Left lung (tissue), 4 donors: ENCODE measurements at regions not wholly inside any gene's neighbourhood (a gene's known extent, or its start where the extent isn't known, plus 50 kb on each side); places are given as distances from the start of the nearest gene placed in this dataset.

Experiments
- ATAC-seq: fragments of 200-7000 bp; cut with Tn5 transposase; one replicate; pipeline ENCODE4 v1.9.1; 2020; ENCODE audit warnings: moderate library complexity
- DNase-seq, 4 donors: peaks; one replicate each; pipeline ENCODE4 v3.0.0-alpha.2; 2013 to 2020
- H3K27ac ChIP-seq, 2 donors: fragments of 200-600 bp; sonication (generic) in 1 of 2; one replicate each; pipeline versions ENCODE4 v1.5.0 to v1.8.0; 2020 to 2021
- H3K27me3 ChIP-seq, 2 donors: fragments of 200-600 bp; sonication (generic) in 1 of 2; one replicate each; pipeline versions ENCODE4 v1.5.0 to v1.8.0; 2020 to 2021
- H3K36me3 ChIP-seq, 2 donors: fragments of 200-600 bp; sonication (generic) in 1 of 2; one replicate each; pipeline versions ENCODE4 v1.5.0 to v1.8.0; 2020 to 2021
- H3K4me1 ChIP-seq, 2 donors: fragments of 200-600 bp; one replicate each; pipeline ENCODE4 v1.8.0; 2021
- H3K4me3 ChIP-seq, 2 donors: fragments of 200-600 bp; sonication (generic) in 1 of 2; one replicate each; pipeline versions ENCODE4 v1.5.0 to v1.8.0; 2020 to 2021; ENCODE audit warnings: mild to moderate bottlenecking in 1 of 2
- H3K9me3 ChIP-seq, 2 donors: fragments of 200-600 bp; sonication (generic) in 1 of 2; one replicate each; pipeline versions ENCODE4 v1.5.0 to v1.8.0; 2020 to 2021
- intact Hi-C, 2 donors: fragments of 100-400 bp; cut with DNase I; formaldehyde crosslinking; loops; one replicate each; pipeline versions ENCODE4 v1.11.2 to v1.14.2; 2022
- TF ChIP-seq, protein P1 (sequence below), 2 donors: fragments of 200-600 bp; sonication (generic) in 1 of 2; IDR thresholded peaks; one replicate each; pipeline versions ENCODE4 v1.5.0 to v1.8.0; 2021; ENCODE audit warnings: antibody characterized with exemption in 2 of 2
- donor health status: DM: no; HTN: yes; CAD: no.
- donor health status: DM: no; HTN: no; CAD: no.

DNA sequence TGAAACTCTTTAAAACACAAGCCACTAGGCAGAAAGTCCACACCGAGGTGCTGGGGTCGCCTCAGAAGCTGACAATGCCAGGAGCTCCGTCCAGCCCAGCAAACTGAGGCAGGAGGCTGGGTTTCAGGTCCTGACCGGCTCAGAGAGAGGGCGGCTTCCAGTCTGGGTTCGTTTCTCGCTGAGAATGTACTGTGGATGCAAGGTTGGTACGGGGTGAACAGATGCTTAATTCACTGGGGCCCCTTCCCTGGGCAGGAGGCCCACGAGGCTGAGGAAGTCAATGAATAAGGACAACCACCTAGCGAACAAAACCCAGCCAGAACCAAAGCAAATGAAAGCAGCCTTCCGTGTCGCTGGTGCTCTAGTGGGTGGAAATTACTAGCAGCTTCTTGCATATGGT lies 142.0 kb downstream of the RTP5 start:
- H3K4me3 ChIP-seq = no peak overlapping the region
- TF ChIP-seq, protein P1, sequence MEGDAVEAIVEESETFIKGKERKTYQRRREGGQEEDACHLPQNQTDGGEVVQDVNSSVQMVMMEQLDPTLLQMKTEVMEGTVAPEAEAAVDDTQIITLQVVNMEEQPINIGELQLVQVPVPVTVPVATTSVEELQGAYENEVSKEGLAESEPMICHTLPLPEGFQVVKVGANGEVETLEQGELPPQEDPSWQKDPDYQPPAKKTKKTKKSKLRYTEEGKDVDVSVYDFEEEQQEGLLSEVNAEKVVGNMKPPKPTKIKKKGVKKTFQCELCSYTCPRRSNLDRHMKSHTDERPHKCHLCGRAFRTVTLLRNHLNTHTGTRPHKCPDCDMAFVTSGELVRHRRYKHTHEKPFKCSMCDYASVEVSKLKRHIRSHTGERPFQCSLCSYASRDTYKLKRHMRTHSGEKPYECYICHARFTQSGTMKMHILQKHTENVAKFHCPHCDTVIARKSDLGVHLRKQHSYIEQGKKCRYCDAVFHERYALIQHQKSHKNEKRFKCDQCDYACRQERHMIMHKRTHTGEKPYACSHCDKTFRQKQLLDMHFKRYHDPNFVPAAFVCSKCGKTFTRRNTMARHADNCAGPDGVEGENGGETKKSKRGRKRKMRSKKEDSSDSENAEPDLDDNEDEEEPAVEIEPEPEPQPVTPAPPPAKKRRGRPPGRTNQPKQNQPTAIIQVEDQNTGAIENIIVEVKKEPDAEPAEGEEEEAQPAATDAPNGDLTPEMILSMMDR (IDR thresholded peaks at IDR 0.05) = no peak
- no peaks in the 10 kb centered on the region for H3K9me3 ChIP-seq
- intact Hi-C loops = no loop called here
- ATAC-seq (no peak), DNase-seq (no peak)
- no peak overlapping the region for H3K27ac ChIP-seq
- no peaks in the 10 kb centered on the region for H3K27me3 ChIP-seq
- H3K4me1 ChIP-seq = no peaks in the 10 kb centered on the region
- H3K36me3 ChIP-seq = no peaks in the 10 kb centered on the region

DNA sequence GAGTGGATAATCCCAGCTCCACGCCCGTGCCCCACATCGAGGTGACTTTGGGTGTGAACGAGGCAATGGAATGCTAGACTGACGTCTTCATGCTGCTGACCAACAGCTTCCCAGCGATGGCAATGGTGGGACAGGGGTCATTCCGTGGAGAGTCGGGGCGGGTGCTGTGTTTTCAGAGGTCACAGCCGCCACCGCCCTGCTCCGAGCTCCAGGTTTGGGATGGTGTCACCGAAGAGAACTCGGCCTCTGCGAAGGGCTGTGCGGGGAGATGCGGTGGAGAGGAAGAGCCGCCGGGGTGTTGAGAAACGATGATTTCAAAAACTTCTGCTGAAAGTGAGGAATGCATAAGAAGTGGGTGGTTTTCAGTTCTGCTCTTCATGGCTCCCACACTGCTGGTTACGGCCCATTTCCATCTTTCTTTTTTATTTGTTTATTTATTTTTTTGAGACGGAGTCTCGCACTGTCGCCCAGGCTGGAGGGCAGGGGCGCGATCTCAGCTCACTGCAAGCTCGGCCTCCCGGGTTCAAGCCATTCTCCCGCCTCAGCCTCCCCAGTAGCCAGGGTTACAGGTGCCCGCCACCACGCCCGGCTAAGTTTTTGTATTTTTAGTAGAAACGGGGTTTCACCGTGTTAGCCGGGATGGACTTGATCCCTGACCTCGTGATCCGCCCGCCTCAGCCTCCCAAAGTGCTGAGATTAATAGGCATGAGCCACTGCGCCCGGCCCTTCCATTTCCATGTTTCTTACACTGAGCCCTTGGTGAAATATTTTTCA lies 142.6 kb downstream of the RTP5 start:
- intact Hi-C loops = no loop called here
- no peak for DNase-seq
- no peaks in the 10 kb centered on the region for H3K27me3 ChIP-seq
- ATAC-seq = no peak
- no peaks in the 10 kb centered on the region for H3K4me1 ChIP-seq
- TF ChIP-seq, protein P1 (IDR thresholded peaks at IDR 0.05) = no peak
- H3K36me3 ChIP-seq = no peaks in the 10 kb centered on the region
- no peak overlapping the region for H3K27ac ChIP-seq
- H3K9me3 ChIP-seq = no peaks in the 10 kb centered on the region
- no peak overlapping the region for H3K4me3 ChIP-seq

DNA sequence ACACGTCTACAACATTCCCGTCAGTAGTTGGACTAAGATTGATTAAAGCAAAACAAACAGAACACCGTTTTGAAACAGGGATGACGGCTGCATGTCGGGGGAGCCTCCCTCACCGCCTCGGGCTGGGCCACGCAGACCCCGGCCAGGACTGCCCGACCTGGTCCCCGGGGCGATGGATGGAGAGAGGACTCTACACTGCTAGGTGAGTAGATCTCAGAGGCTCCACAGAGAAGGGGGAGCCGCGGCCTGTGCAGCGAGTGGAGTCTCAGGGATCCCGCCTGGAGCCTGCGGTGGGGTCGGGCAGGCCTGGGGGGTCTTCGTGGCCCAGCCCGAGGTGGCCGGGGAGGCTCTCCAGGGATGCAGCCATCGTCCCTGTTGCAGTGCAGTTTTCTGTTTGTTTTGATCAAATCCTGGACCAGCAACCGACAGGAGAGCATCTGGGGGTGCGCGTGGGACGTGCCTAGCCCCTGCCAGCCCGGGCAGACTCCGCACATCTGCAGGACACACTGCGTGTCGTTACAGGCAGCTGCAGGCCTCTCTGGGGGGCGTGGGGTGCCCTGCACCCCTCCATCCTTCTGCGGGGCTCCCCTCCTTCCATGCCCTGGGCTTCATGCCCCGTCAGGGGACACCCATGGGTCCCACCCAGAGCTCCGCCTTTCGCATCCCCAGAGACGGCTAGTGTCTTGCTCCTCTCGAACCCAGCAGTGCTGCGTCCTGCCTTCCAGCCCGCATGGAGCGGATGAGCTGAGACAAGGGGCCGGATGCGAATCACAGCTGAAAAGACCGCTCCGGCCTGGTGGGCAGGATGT lies 143.6 kb downstream of the RTP5 start:
- H3K4me1 ChIP-seq = no peaks in the 10 kb centered on the region
- H3K27ac ChIP-seq = no peak overlapping the region
- ATAC-seq = no peak
- no peaks in the 10 kb centered on the region for H3K9me3 ChIP-seq
- DNase-seq = peak in 1 of 4 donors; percentile 28
- intact Hi-C loops = no loop called here
- no peak overlapping the region for H3K4me3 ChIP-seq
- H3K36me3 ChIP-seq = no peaks in the 10 kb centered on the region
- H3K27me3 ChIP-seq = no peaks in the 10 kb centered on the region
- TF ChIP-seq, protein P1 (IDR thresholded peaks at IDR 0.05) = no peak

DNA sequence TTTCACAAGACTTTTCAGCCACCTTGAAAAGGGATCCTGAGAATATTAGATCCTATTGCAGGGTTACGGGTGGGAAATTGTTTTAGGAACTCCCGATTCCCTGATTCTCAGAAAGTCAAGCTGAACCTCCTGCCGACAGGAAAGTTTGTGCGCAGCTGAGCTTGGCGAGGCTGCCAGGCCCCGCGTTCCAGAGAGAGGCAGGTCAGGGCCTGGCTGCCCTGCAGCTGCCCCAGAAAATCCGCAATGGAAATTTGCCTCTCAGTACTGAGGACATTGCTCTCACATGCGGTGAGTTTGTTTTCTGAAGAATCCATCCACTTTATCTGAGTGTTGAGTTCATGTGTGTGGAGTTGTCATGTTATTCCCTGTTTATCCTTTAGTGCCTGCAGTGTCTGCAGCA lies 144.2 kb downstream of the RTP5 start:
- Histone ChIP-seq H3K9me3 (no peaks in the 10 kb centered on the region), H3K27me3 (no peaks in the 10 kb centered on the region), H3K36me3 (no peaks in the 10 kb centered on the region), H3K4me1 (no peaks in the 10 kb centered on the region), H3K4me3 (no peak overlapping the region), H3K27ac (no peak overlapping the region)
- TF ChIP-seq, protein P1 (IDR thresholded peaks at IDR 0.05) = no peak
- ATAC-seq (no peak), DNase-seq (no peak)
- intact Hi-C loops = no loop called here
